ENCODE measurements at regions not wholly inside any gene's neighbourhood (a gene's known extent, or its start where the extent isn't known, plus 50 kb on each side); places are given as distances from the start of the nearest gene placed in this dataset.
A peak's percentile ranks its signal among the peaks of the same experiment; 100 is the strongest.

- intact Hi-C loops (cut with DNase I), result no loop called here
- DNase-seq (ENCODE audit: low spot score), result peak; percentile 65
Measured at GRCh38 chr17:52841971-52842370, 683.5 kb upstream of the CA10 start.

DNA sequence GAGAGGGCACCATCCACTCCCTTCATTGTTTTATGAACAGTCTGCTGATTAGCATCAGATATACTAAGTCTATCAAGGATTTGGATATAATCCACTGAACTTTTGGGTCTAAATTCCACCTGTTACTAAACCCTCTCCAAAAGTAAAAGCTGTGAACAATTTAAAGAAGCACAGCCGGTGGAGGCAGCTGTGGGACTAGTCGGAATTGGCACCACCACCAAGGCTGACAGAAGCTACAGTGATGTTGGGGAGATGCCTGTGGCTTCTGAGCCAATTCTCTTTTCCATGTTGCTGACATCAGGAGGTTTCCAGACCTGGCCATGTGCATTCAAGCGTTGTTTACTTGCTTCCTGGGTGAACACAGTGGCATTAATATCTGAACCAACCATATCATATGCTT, 679.0 kb upstream of the CA10 start:
- DNase-seq (ENCODE audit: low spot score), result no peak
- intact Hi-C loops (cut with DNase I), result no loop called here

DNA sequence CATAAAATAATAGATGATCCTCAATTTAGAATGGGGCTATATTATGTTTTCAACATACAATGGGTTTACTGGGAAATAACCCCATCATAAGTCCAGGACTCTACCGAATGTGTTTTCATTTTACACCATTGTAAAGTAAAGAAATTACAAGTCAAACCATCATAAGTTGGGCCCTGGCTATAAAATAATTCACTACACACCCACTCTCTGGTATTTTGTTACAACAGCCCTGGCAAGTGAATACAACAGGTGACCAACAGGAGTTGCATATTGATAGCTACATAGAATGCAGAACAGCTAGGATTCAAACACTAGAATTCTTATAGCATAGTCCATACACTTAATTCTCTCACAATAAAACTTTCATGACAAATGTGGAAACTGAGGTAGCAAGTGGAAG, 673.0 kb upstream of the CA10 start:
- no peak for DNase-seq (ENCODE audit: low spot score)
- intact Hi-C loops (cut with DNase I), result no loop called here

- intact Hi-C loops (cut with DNase I), result no loop called here
- DNase-seq (ENCODE audit: low spot score), result no peak
Measured at GRCh38 chr17:52828621-52829020, 670.1 kb upstream of the CA10 start.

DNA sequence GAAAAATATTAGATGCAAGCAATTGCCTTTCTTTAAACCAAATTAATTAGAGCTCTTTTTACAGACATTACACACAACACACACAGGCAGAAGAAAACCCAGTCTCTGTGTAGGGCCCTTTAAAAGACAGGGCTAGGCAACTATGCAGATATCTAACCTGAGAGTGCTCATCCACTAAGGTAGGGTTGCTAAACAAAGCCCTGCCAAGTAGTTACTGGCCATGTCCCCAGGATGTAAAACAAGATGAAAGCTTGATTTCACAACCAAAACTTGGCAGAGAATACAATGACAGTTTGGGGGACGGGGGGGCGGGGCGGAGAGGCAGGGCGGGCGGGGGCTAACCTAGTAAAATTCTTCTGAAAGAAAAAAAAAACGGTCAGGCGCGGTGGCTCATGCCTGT, 669.0 kb upstream of the CA10 start:
- no peak for DNase-seq (ENCODE audit: low spot score)
- intact Hi-C loops (cut with DNase I), result no loop called here

- DNase-seq (ENCODE audit: low spot score), result no peak
- intact Hi-C loops (cut with DNase I), result no loop called here
Measured at GRCh38 chr17:52824542-52824941, 666.0 kb upstream of the CA10 start.

GRCh38 chr17:52823155-52823554, 664.6 kb upstream of the CA10 start:
- DNase-seq (ENCODE audit: low spot score), result no peak

GRCh38 chr17:52790359-52790955, 631.9 kb upstream of the CA10 start:
- intact Hi-C loops (cut with DNase I), result no loop called here
- DNase-seq (ENCODE audit: low spot score), result no peak

More at GRCh38 chr17:52823155-52823554, 664.6 kb upstream of the CA10 start:
- intact Hi-C loops (cut with DNase I), result no loop called here

- intact Hi-C loops (cut with DNase I), result no loop called here
- no peak for DNase-seq (ENCODE audit: low spot score)
Measured at GRCh38 chr17:52789829-52790228, 631.3 kb upstream of the CA10 start.

GRCh38 chr17:52776234-52776633, 617.7 kb upstream of the CA10 start:
- intact Hi-C loops (cut with DNase I), result no loop called here
- no peak for DNase-seq (ENCODE audit: low spot score)

GRCh38 chr17:52762794-52763167, 604.3 kb upstream of the CA10 start:
- DNase-seq (ENCODE audit: low spot score), result no peak
- intact Hi-C loops (cut with DNase I), result no loop called here

DNA sequence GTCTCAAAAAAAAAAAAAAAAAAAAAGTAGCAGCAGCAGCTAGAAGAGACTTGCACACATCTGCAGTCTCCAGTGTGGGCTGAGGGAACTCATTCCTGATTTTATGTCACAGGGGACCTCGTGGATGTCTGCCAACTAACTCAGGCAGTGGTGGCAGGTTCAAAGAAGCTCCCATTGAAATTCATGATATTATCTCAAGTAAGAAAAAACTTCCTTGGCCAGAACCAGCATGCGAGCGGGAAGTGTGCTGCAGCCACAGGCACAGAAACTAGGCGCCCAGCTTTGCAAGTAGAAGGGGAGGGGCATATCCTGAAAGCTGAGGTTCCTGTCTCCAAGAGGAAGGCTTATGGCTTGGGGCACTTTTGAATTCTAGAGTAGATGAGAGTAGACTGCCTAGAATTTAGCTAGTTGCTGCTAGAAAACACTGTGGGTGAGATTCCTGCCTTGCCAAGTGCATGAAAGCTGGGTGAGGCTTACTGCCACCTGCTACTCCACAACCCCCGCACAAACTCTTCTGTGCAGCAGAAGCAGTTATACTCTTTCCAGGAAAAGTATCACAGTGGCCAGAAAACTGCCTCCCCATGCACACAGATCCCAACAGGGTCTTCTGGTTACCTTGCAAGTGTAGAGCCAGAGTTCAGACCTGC, 603.8 kb upstream of the CA10 start:
- intact Hi-C loops (cut with DNase I), result no loop called here
- no peak for DNase-seq (ENCODE audit: low spot score)

DNA sequence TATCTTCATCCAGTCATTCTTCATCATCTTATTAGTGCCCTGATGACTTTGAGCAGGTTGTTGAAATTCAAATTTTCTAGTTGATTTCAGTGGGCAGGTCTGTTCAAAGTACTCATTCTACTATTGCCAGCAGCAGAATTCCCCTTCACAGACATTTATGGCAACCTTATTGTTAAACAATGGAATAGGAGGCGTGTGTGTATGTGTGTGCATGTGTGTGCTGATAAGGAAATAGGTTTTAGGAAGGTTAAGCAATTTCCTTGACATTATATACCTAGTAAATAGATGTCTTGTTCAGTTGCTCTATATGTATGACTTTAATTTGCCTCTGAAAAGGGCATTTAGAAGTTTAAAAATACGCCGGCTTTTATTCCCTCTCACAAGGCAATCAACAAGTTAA, 601.4 kb upstream of the CA10 start:
- intact Hi-C loops (cut with DNase I), result no loop called here
- no peak for DNase-seq (ENCODE audit: low spot score)

DNA sequence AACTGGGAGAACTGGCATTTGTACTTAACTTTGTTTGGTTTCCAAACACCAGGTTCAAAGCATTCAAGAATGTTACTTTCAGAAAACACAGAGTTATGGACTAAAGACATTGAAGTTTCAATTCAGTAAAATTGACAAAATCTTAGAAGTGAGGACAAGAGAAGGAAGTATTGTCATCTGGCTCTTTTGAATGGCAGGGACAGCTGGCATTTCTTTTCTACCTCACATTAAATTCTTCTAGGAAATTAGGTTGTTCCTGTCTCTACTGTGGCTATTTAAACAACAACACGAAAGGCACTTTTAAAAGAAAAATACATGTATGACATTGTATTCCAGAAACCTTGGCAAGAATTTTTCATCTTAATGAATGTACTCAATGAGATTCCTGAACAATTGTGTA, 600.0 kb upstream of the CA10 start:
- intact Hi-C loops (cut with DNase I), result no loop called here
- DNase-seq (ENCODE audit: low spot score), result no peak

DNA sequence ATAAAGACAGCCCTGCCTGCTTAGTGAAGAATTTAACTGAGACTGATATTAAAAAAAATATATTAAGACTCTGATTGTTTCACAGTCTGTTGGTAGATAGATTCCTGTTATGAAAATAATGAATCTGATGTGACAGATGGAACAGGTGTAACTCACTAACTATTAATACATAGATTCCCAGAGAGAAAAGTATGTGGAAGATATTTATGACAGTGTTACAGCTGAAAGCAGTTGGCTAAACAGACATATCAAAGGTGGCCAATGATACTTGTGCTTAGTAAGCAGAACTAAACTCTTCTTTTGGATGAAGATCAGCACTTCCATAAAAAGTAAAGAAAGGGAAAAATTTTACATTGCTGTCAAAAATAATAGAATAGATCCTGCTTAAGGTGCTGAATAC, 598.2 kb upstream of the CA10 start:
- intact Hi-C loops (cut with DNase I), result no loop called here
- DNase-seq (ENCODE audit: low spot score), result no peak

- DNase-seq (ENCODE audit: low spot score), result no peak
- intact Hi-C loops (cut with DNase I), result no loop called here
Measured at GRCh38 chr17:52754838-52755237, 596.3 kb upstream of the CA10 start.

- no peak for DNase-seq (ENCODE audit: low spot score)
- intact Hi-C loops (cut with DNase I), result no loop called here
Measured at GRCh38 chr17:52751051-52751450, 592.5 kb upstream of the CA10 start.

DNA sequence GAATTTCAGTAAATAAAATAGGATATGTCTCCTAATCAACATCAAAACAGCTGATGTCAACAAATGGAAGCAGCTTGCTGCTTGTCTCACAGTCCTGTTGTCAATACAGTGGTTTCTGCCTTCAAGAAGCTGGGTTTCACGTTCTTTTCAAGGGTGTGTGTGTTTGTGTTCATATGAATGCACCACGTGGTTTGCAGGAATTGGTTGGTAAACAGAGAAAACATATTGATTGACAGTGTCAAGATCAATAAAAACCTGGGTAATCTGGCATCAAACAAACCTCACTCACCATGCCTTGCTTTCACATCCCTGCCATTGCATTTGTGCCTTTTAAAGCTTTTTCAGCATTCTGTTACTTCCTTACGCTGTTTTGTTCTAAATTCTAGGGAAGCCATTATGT, 585.7 kb upstream of the CA10 start:
- DNase-seq (ENCODE audit: low spot score), result no peak
- intact Hi-C loops (cut with DNase I), result loop anchor here in 1 of 2 donors (5.0 kb wide), 1 partner anchor 1258 kb away; no protein-coding TSS in a partner anchor

- DNase-seq (ENCODE audit: low spot score), result no peak
- intact Hi-C loops (cut with DNase I), result loop anchor here in 1 of 2 donors (5.0 kb wide), 1 partner anchor 1262 kb away; no protein-coding TSS in a partner anchor
Measured at GRCh38 chr17:52740006-52740405, 581.5 kb upstream of the CA10 start.

- DNase-seq (ENCODE audit: low spot score), result no peak
- intact Hi-C loops (cut with DNase I), result no loop called here
Measured at GRCh38 chr17:52738791-52739190, 580.3 kb upstream of the CA10 start.

- no peak for DNase-seq (ENCODE audit: low spot score)
- intact Hi-C loops (cut with DNase I), result no loop called here
Measured at GRCh38 chr17:52737071-52737470, 578.6 kb upstream of the CA10 start.
